Keratinocyte (primary cell): ENCODE measurements at regions not wholly inside any gene's neighbourhood (a gene's known extent, or its start where the extent isn't known, plus 50 kb on each side); places are given as distances from the start of the nearest gene placed in this dataset.

Experiments
- DNase-seq: peaks from one replicate; pipeline ENCODE4 v3.0.0-alpha.2; 2011; ENCODE audit warnings: low read depth, missing footprints, low spot score
- FAIRE-seq: peaks from 2 replicates; lab custom pipeline; 2011; peaks lifted over from hg19 to GRCh38; lab: Jason Lieb, UNC
- H2AFZ ChIP-seq: 2 replicates; pipeline ENCODE4 v1.6.0; 2012; ENCODE audit warnings: low read length, control low read depth, inconsistent platforms; ENCODE audit not compliant: control insufficient read depth
- H3K27ac ChIP-seq: 2 replicates; pipeline ENCODE4 v1.5.1; 2011; ENCODE audit warnings: low read length; ENCODE audit not compliant: control insufficient read depth, insufficient read depth
- H3K27me3 ChIP-seq: 3 replicates; pipeline ENCODE4 v1.6.0; 2011; ENCODE audit warnings: low read length; ENCODE audit not compliant: control insufficient read depth, insufficient read depth; ENCODE audit errors: extremely low read depth
- H3K36me3 ChIP-seq, 2 experiments: 2 replicates in 1 of 2; 3 replicates in 1 of 2; pipeline ENCODE4 v1.5.1; 2011; ENCODE audit warnings: low read length in 2 of 2, mild to moderate bottlenecking in 1 of 2; ENCODE audit not compliant: control insufficient read depth in 2 of 2, insufficient read depth in 2 of 2; ENCODE audit errors: extremely low read depth in 1 of 2
- H3K4me1 ChIP-seq: 3 replicates; pipeline ENCODE4 v1.5.1; 2011; ENCODE audit warnings: low read length; ENCODE audit not compliant: control insufficient read depth, insufficient read depth; ENCODE audit errors: extremely low read depth
- H3K4me2 ChIP-seq: 3 replicates; pipeline ENCODE4 v1.6.0; 2011; ENCODE audit warnings: low read depth, low read length; ENCODE audit not compliant: control insufficient read depth, insufficient read depth; ENCODE audit errors: extremely low read depth
- H3K4me3 ChIP-seq, 3 experiments: fragments of 200-600 bp in 1 of 3; sonication (generic) in 1 of 3; 2 replicates in 2 of 3; 3 replicates in 1 of 3; pipeline ENCODE4 v1.5.1; 2011 to 2016; ENCODE audit warnings: low read length in 3 of 3, mild to moderate bottlenecking in 3 of 3, control low read depth in 2 of 3, inconsistent platforms in 1 of 3, low read depth in 1 of 3, mixed read lengths in 1 of 3, mixed run types in 1 of 3, moderate library complexity in 1 of 3; ENCODE audit not compliant: control insufficient read depth in 2 of 3, insufficient read depth in 2 of 3; ENCODE audit errors: extremely low read depth in 1 of 3
- H3K79me2 ChIP-seq: 2 replicates; pipeline ENCODE4 v1.6.0; 2012; ENCODE audit warnings: low read length; ENCODE audit not compliant: control insufficient read depth, insufficient read depth
- H3K9ac ChIP-seq: 3 replicates; pipeline ENCODE4 v1.6.0; 2011; ENCODE audit warnings: low read length; ENCODE audit not compliant: control insufficient read depth, insufficient read depth; ENCODE audit errors: extremely low read depth
- H3K9me1 ChIP-seq: 3 replicates; pipeline ENCODE4 v1.6.0; 2011; ENCODE audit warnings: low read length; ENCODE audit not compliant: control insufficient read depth, insufficient read depth; ENCODE audit errors: extremely low read depth
- H3K9me3 ChIP-seq: 2 replicates; pipeline ENCODE4 v1.5.1; 2012; ENCODE audit warnings: low read depth, low read length; ENCODE audit not compliant: control insufficient read depth
- H4K20me1 ChIP-seq: 3 replicates; pipeline ENCODE4 v1.6.0; 2011; ENCODE audit warnings: low read length; ENCODE audit not compliant: control insufficient read depth, insufficient read depth; ENCODE audit errors: extremely low read depth
- CTCF ChIP-seq, 3 experiments: IDR thresholded peaks in 1 of 3; conservative IDR thresholded peaks in 1 of 3; optimal IDR thresholded peaks in 1 of 3; 2 replicates in 2 of 3; 3 replicates in 1 of 3; pipeline versions ENCODE3 to v1.5.1; 2011; ENCODE audit warnings: low read length in 3 of 3, mild to moderate bottlenecking in 3 of 3, moderate library complexity in 2 of 3, control low read depth in 1 of 3, inconsistent platforms in 1 of 3; ENCODE audit not compliant: insufficient read depth in 2 of 3; ENCODE audit errors: extremely low read depth in 1 of 3
- EZH2 ChIP-seq: IDR thresholded peaks from one replicate; pipeline ENCODE4 v1.6.1; 2012; ENCODE audit warnings: inconsistent platforms, mild to moderate bottlenecking, low read length, moderate library complexity
- dilution Hi-C: fragments of 300-500 bp; cut with MboI; formaldehyde crosslinking; loops from one replicate; pipeline ENCODE4 v1.7.0; 2020; ENCODE audit warnings: low sequenced_read_pairs; ENCODE audit not compliant: extremely low pct_ligation_motif_present

GRCh38 chr13:37338726-37339385 is 233.4 kb upstream of the CSNK1A1L start:
- DNase-seq, result no peak
- dilution Hi-C loops, result no loop called here
- H3K9ac ChIP-seq, result no peak overlapping the region

GRCh38 chr13:37326334-37326733 is 220.9 kb upstream of the CSNK1A1L start:
- no peak for DNase-seq
- H3K4me1 ChIP-seq, result no peaks in the 10 kb centered on the region
- no peaks in the 10 kb centered on the region for H3K79me2 ChIP-seq
- dilution Hi-C loops, result no loop called here
- H3K36me3 ChIP-seq, result no peaks in the 10 kb centered on the region
- H3K4me3 ChIP-seq, result no peak overlapping the region
- no peak overlapping the region for H3K4me2 ChIP-seq
- peak overlapping the region; percentile 43 for H2AFZ ChIP-seq
- H3K27me3 ChIP-seq, result no peaks in the 10 kb centered on the region
- H3K27ac ChIP-seq, result no peak overlapping the region
- no peak overlapping the region for H3K9ac ChIP-seq
- FAIRE-seq, result no peak
- H4K20me1 ChIP-seq, result no peaks in the 10 kb centered on the region
- H3K9me1 ChIP-seq, result no peaks in the 10 kb centered on the region
- H3K9me3 ChIP-seq, result no peaks in the 10 kb centered on the region
- TF ChIP-seq CTCF (optimal IDR thresholded peaks at IDR 0.05 in 1 of 3, IDR thresholded peaks at IDR 0.05 in 1 of 3, conservative IDR thresholded peaks at IDR 0.05 in 1 of 3; ENCODE audit: extremely low read depth in 1 of 3, insufficient read depth in 2 of 3, low read length in 3 of 3), result no peak
- TF ChIP-seq EZH2, result no peak

More at GRCh38 chr13:37338726-37339385, 233.4 kb upstream of the CSNK1A1L start:
- Histone ChIP-seq H3K36me3 (no peaks in the 10 kb centered on the region), H3K9me3 (no peaks in the 10 kb centered on the region), H3K27ac (no peak overlapping the region), H3K4me1 (no peaks in the 10 kb centered on the region), H2AFZ (peak overlapping the region; percentile 57), H3K27me3 (no peaks in the 10 kb centered on the region), H3K4me2 (no peak overlapping the region), H3K4me3 (no peak overlapping the region), H3K9me1 (no peaks in the 10 kb centered on the region), H4K20me1 (no peaks in the 10 kb centered on the region), H3K79me2 (no peaks in the 10 kb centered on the region)
- peak; percentile 75 for FAIRE-seq
- TF ChIP-seq CTCF (optimal IDR thresholded peaks at IDR 0.05 in 1 of 3, IDR thresholded peaks at IDR 0.05 in 1 of 3, conservative IDR thresholded peaks at IDR 0.05 in 1 of 3; ENCODE audit: extremely low read depth in 1 of 3, insufficient read depth in 2 of 3, low read length in 3 of 3) (no peak), EZH2 (no peak)
